ENCODE measurements at regions not wholly inside any gene's neighbourhood (a gene's known extent, or its start where the extent isn't known, plus 50 kb on each side); places are given as distances from the start of the nearest gene placed in this dataset.

GRCh38 chr11:79512706-79513469 is 72.1 kb upstream of the TENM4 start:
- Histone ChIP-seq H4K20me1 (replicated peaks in 1 of 2; ENCODE audit: control insufficient read depth in 1 of 2, insufficient read depth in 2 of 2, low read length in 2 of 2) (peaks cover 0 to 3% of the 10 kb centered on the region in 2 experiments), H2BK20ac (ENCODE audit: low read length) (no peak overlapping the region), H4K8ac (ENCODE audit: extremely low read depth, insufficient read depth, low read length) (no peak overlapping the region), H2BK15ac (ENCODE audit: low read length) (peak overlapping the region; percentile 10; the same call in 1 of the 2 replicates), H2AFZ (ENCODE audit: low read length) (no peak overlapping the region), H3K4me3 (ENCODE audit: extremely low read depth in 1 of 4, insufficient read depth in 2 of 4, low read depth in 3 of 4, low read length in 4 of 4) (no peak overlapping the region), H3K4me2 (ENCODE audit: insufficient read depth in 1 of 2, low read depth in 2 of 2, low read length in 2 of 2) (no peak overlapping the region), H2BK5ac (ENCODE audit: low read depth, low read length) (no peak overlapping the region), H3K4me1 (replicated peaks in 1 of 4; ENCODE audit: control insufficient read depth in 3 of 4, insufficient read depth in 4 of 4, low read length in 3 of 4) (no peaks in the 10 kb centered on the region), H3K23ac (ENCODE audit: insufficient read length) (no peak overlapping the region), H3K79me2 (ENCODE audit: control insufficient read depth in 1 of 2, insufficient read depth in 2 of 2, low read length in 2 of 2) (no peaks in the 10 kb centered on the region), H4K91ac (replicated peaks; ENCODE audit: insufficient read length, low read length) (no peak overlapping the region), H4K5ac (ENCODE audit: insufficient read length, low read depth, low read length) (no peak overlapping the region), H2BK120ac (replicated peaks; ENCODE audit: low read depth, low read length) (no peak overlapping the region), H3K4ac (replicated peaks; ENCODE audit: insufficient read length, low read depth, low read length) (no peak overlapping the region), H2BK12ac (ENCODE audit: low read depth, low read length) (no peak overlapping the region), H3K36me3 (ENCODE audit: control insufficient read depth in 2 of 4, insufficient read depth in 4 of 4, low read length in 3 of 4) (no peaks in the 10 kb centered on the region), H2AK5ac (ENCODE audit: low read depth, low read length) (no peak overlapping the region), H3K9me3 (ENCODE audit: insufficient read depth in 2 of 2, low read depth in 1 of 2, low read length in 1 of 2) (no peaks in the 10 kb centered on the region), H3K23me2 (ENCODE audit: low read depth, low read length) (no peaks in the 10 kb centered on the region), H3K9ac (replicated peaks in 1 of 4; ENCODE audit: extremely low read depth in 1 of 4, low read depth in 3 of 4, low read length in 3 of 4) (no peak overlapping the region), H3K27me3 (replicated peaks in 1 of 4; ENCODE audit: control insufficient read depth in 3 of 4, extremely low read depth in 1 of 4, insufficient read depth in 3 of 4, low read length in 3 of 4) (peaks cover 0 to under 1% (median 0%) of the 10 kb centered on the region in 4 experiments; a peak in 1 of 7 replicates), H3K79me1 (ENCODE audit: low read depth, low read length) (no peaks in the 10 kb centered on the region), H3K56ac (replicated peaks; ENCODE audit: insufficient read length, low read depth, low read length) (no peak overlapping the region), H3K18ac (ENCODE audit: extremely low read depth, low read length) (no peak overlapping the region), H3K14ac (ENCODE audit: insufficient read length) (no peak overlapping the region), H3K27ac (ENCODE audit: low read depth, low read length) (no peak overlapping the region)
- no peak for FAIRE-seq
- 91% methylated on average over 4 of the region's 4 CpGs; no CpG with 5 or more reads in 1 of the 2 experiments for WGBS, 2 experiments (ENCODE audit: extremely low coverage in 1 of 2, insufficient coverage in 1 of 2, insufficient read length in 1 of 2, insufficient replicate concordance in 2 of 2, low coverage in 1 of 2, low lambda C conversion rate in 2 of 2, missing lambda C conversion rate in 1 of 2)
- no peak for DNase-seq (ENCODE audit: low read depth in 1 of 2, low spot score in 2 of 2)
- POLR2A ChIA-PET (ENCODE audit: partially characterized antibody), result no interaction called here
- CTCF ChIA-PET (ENCODE audit: partially characterized antibody), result interaction anchor here (1.2 to 1.8 kb wide), 3 partner anchors 19 to 413 kb away, joined by 3 to 5 read pairs (median 5); no protein-coding TSS in a partner anchor
- TF ChIP-seq YY1 (IDR thresholded peaks at IDR 0.05; ENCODE audit: low read depth, low read length) (no peak), CTBP2 (IDR thresholded peaks at IDR 0.05; ENCODE audit: borderline replicate concordance, insufficient read depth, insufficient read length, low read length) (no peak), FOSL1 (IDR thresholded peaks at IDR 0.05; ENCODE audit: insufficient read depth, low read depth, low read length) (no peak), HDAC2 (IDR thresholded peaks at IDR 0.05; ENCODE audit: borderline replicate concordance in 1 of 2, low read depth in 2 of 2, low read length in 2 of 2) (no peak), CBX8 (IDR thresholded peaks at IDR 0.05; ENCODE audit: borderline replicate concordance, low read depth, low read length) (no peak), TEAD4 (IDR thresholded peaks at IDR 0.05; ENCODE audit: low read depth, low read length) (no peak), SIRT6 (IDR thresholded peaks at IDR 0.05; ENCODE audit: low read length) (no peak), KDM1A (IDR thresholded peaks at IDR 0.05; ENCODE audit: borderline replicate concordance, low read length) (no peak), POLR2AphosphoS5 (IDR thresholded peaks at IDR 0.05; ENCODE audit: low read depth, low read length) (no peak), CREB1 (IDR thresholded peaks at IDR 0.05) (no peak), SP1 (IDR thresholded peaks at IDR 0.05; ENCODE audit: low read depth, low read length) (no peak), BACH1 (IDR thresholded peaks at IDR 0.05; ENCODE audit: low read length) (no peak), EZH2 (IDR thresholded peaks at IDR 0.05; ENCODE audit: low read depth, low read length, severe bottlenecking) (no peak), NANOG (IDR thresholded peaks at IDR 0.05; ENCODE audit: insufficient read depth, low read depth, low read length, poor library complexity, severe bottlenecking) (no peak)

Measured in H1 (cell line).